GM18511 (cell line): ENCODE measurements at regions not wholly inside any gene's neighbourhood (a gene's known extent, or its start where the extent isn't known, plus 50 kb on each side); places are given as distances from the start of the nearest gene placed in this dataset.
A peak's percentile ranks its signal among the peaks of the same experiment; 100 is the strongest.

Source experiments
- ATAC-seq: cut with Tn5 transposase; IDR thresholded peaks from one replicate; pipeline ENCODE4 v1.9.1; 2021; ENCODE audit warnings: mild to moderate bottlenecking, moderate library complexity; ENCODE audit not compliant: unreplicated experiment

GRCh38 chr4:18369561-18369960 lies 348.0 kb upstream of the LCORL start:
- no peak for ATAC-seq

- ATAC-seq: peak; percentile 94
These were observed 345.3 kb upstream of the LCORL start for GRCh38 chr4:18366892-18367291.

GRCh38 chr4:18366136-18366535 lies 344.6 kb upstream of the LCORL start:
- no peak for ATAC-seq

GRCh38 chr4:18343581-18343980 lies 322.0 kb upstream of the LCORL start:
- ATAC-seq: no peak

GRCh38 chr4:18342847-18343246 lies 321.3 kb upstream of the LCORL start:
- ATAC-seq: no peak

GRCh38 chr4:18321956-18322530 lies 300.5 kb upstream of the LCORL start:
- no peak for ATAC-seq

- no peak for ATAC-seq
These were observed 297.9 kb upstream of the LCORL start for GRCh38 chr4:18319431-18319830.

GRCh38 chr4:18318682-18319388 lies 297.3 kb upstream of the LCORL start:
- no peak for ATAC-seq

- no peak for ATAC-seq
These were observed 293.2 kb upstream of the LCORL start for GRCh38 chr4:18314731-18315130.

- ATAC-seq: no peak
These were observed 276.1 kb upstream of the LCORL start for GRCh38 chr4:18297684-18298083.

- no peak for ATAC-seq
These were observed 274.9 kb upstream of the LCORL start for GRCh38 chr4:18296411-18296810.

- no peak for ATAC-seq
These were observed 273.3 kb upstream of the LCORL start for GRCh38 chr4:18294846-18295245.

- ATAC-seq: no peak
These were observed 272.5 kb upstream of the LCORL start for GRCh38 chr4:18294021-18294420.

- ATAC-seq: no peak
These were observed 270.9 kb upstream of the LCORL start for GRCh38 chr4:18292411-18292810.

GRCh38 chr4:18291981-18292380 lies 270.4 kb upstream of the LCORL start:
- ATAC-seq: no peak

GRCh38 chr4:18291256-18291655 lies 269.7 kb upstream of the LCORL start:
- no peak for ATAC-seq

- no peak for ATAC-seq
These were observed 263.8 kb upstream of the LCORL start for GRCh38 chr4:18285357-18285756.

- no peak for ATAC-seq
These were observed 256.7 kb upstream of the LCORL start for GRCh38 chr4:18278244-18278643.

- no peak for ATAC-seq
These were observed 241.3 kb upstream of the LCORL start for GRCh38 chr4:18262832-18263231.

- ATAC-seq: no peak
These were observed 230.5 kb upstream of the LCORL start for GRCh38 chr4:18252052-18252451.

GRCh38 chr4:18250564-18250963 lies 229.0 kb upstream of the LCORL start:
- no peak for ATAC-seq

- ATAC-seq: no peak
These were observed 227.1 kb upstream of the LCORL start for GRCh38 chr4:18248611-18249010.

GRCh38 chr4:18247189-18247588 lies 225.6 kb upstream of the LCORL start:
- no peak for ATAC-seq
